HFFc6 (cell line): ENCODE measurements at regions not wholly inside any gene's neighbourhood (a gene's known extent, or its start where the extent isn't known, plus 50 kb on each side); places are given as distances from the start of the nearest gene placed in this dataset.
"Not testable (repeated sequence)": the region's sequence is repeated elsewhere in the genome, so short reads cannot be mapped to it uniquely, and the experiment has no call there.

ENCODE experiments used
- DNase-seq: peaks from one replicate; pipeline ENCODE4 v3.0.0-alpha.2; 2018
- H3K27ac Mint-ChIP-seq: 2 replicates; pipeline ENCODE4 v1.8.0; 2020; ENCODE audit warnings: mild to moderate bottlenecking, mixed read lengths
- H3K27me3 Mint-ChIP-seq: 2 replicates; pipeline ENCODE4 v1.8.0; 2021; ENCODE audit warnings: mild to moderate bottlenecking, moderate library complexity, mixed read lengths; ENCODE audit not compliant: insufficient read depth
- H3K36me3 Mint-ChIP-seq: 2 replicates; pipeline ENCODE4 v1.8.0; 2021; ENCODE audit warnings: low read depth, mixed read lengths
- H3K4me1 Mint-ChIP-seq: 2 replicates; pipeline ENCODE4 v1.8.0; 2020; ENCODE audit warnings: low read depth, mixed read lengths
- H3K4me3 Mint-ChIP-seq: 2 replicates; pipeline ENCODE4 v1.8.0; 2020; ENCODE audit warnings: mild to moderate bottlenecking, moderate library complexity, mixed read lengths
- H3K9me3 Mint-ChIP-seq: 2 replicates; pipeline ENCODE4 v1.8.0; 2020; ENCODE audit warnings: mild to moderate bottlenecking, mixed read lengths
- TF ChIP-seq, protein P1 (sequence below): fragments of 200-600 bp; sonication (generic); IDR thresholded peaks from 2 replicates; pipeline ENCODE4 v1.5.0; 2021; ENCODE audit warnings: antibody characterized with exemption, mild to moderate bottlenecking

DNA sequence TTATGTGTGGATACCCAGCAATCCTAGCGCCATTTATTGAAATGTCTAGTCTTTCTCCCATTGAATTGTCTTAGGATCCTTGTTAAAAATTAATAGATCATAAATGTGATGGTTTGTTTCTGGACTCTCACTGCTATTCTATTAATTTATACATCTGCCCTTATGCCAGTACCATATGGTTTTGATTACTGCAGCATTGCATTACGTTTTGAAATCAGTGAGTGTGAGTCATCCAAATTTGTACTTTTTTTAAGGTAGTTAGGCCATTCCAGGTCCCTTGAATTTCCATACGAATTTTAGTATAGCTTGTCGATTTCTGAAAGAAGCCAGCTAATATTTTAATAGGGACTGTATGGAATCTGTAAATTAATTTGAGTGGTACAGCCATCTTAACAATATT lies 648.6 kb upstream of the ZNF385D start:
- Mint-ChIP-seq H3K36me3 (no peaks in the 10 kb centered on the region), H3K9me3 (peaks cover 40% of the 10 kb centered on the region), H3K4me1 (no peaks in the 10 kb centered on the region), H3K27me3 (no peaks in the 10 kb centered on the region; the same call in 1 of the 2 replicates), H3K27ac (no peak overlapping the region), H3K4me3 (no peak overlapping the region)
- TF ChIP-seq, protein P1, sequence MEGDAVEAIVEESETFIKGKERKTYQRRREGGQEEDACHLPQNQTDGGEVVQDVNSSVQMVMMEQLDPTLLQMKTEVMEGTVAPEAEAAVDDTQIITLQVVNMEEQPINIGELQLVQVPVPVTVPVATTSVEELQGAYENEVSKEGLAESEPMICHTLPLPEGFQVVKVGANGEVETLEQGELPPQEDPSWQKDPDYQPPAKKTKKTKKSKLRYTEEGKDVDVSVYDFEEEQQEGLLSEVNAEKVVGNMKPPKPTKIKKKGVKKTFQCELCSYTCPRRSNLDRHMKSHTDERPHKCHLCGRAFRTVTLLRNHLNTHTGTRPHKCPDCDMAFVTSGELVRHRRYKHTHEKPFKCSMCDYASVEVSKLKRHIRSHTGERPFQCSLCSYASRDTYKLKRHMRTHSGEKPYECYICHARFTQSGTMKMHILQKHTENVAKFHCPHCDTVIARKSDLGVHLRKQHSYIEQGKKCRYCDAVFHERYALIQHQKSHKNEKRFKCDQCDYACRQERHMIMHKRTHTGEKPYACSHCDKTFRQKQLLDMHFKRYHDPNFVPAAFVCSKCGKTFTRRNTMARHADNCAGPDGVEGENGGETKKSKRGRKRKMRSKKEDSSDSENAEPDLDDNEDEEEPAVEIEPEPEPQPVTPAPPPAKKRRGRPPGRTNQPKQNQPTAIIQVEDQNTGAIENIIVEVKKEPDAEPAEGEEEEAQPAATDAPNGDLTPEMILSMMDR: no peak
- DNase-seq: no peak

DNA sequence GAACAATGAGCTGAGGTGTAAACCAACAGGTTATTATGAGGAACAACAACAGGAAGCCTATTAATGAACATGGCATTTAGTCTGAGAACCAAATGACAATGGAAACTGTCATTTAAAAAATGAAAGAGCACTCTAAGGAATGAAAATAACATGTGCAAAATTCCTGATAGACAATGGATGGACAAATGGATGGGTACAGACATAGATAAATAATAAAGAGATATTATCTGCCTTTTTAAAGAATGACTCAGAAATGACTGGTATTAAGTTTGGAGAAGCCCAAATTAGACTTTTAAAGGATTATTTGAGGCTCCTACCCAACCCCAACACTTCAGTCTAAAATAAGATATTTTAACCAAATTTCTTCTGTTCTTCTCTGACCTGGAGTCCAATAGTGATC lies 650.5 kb upstream of the ZNF385D start:
- DNase-seq: no peak
- no peaks in the 10 kb centered on the region for H3K4me1 Mint-ChIP-seq
- no peaks in the 10 kb centered on the region; the same call in 1 of the 2 replicates for H3K27me3 Mint-ChIP-seq
- peaks cover 28% of the 10 kb centered on the region for H3K9me3 Mint-ChIP-seq
- TF ChIP-seq, protein P1: no peak
- H3K36me3 Mint-ChIP-seq: no peaks in the 10 kb centered on the region
- H3K4me3 Mint-ChIP-seq: no peak overlapping the region
- no peak overlapping the region for H3K27ac Mint-ChIP-seq

GRCh38 chr3:22414239-22414638 lies 663.2 kb upstream of the ZNF385D start:
- H3K27me3 Mint-ChIP-seq: no peaks in the 10 kb centered on the region; the same call in 1 of the 2 replicates
- H3K4me1 Mint-ChIP-seq: no peaks in the 10 kb centered on the region
- DNase-seq: no peak
- H3K27ac Mint-ChIP-seq: no peak overlapping the region
- TF ChIP-seq, protein P1: no peak
- H3K9me3 Mint-ChIP-seq: peaks cover 54% of the 10 kb centered on the region
- H3K36me3 Mint-ChIP-seq: 0 out of 2 replicates have a peak, but pooled peaks cover 4% of the 10 kb centered on the region
- H3K4me3 Mint-ChIP-seq: no peak overlapping the region

DNA sequence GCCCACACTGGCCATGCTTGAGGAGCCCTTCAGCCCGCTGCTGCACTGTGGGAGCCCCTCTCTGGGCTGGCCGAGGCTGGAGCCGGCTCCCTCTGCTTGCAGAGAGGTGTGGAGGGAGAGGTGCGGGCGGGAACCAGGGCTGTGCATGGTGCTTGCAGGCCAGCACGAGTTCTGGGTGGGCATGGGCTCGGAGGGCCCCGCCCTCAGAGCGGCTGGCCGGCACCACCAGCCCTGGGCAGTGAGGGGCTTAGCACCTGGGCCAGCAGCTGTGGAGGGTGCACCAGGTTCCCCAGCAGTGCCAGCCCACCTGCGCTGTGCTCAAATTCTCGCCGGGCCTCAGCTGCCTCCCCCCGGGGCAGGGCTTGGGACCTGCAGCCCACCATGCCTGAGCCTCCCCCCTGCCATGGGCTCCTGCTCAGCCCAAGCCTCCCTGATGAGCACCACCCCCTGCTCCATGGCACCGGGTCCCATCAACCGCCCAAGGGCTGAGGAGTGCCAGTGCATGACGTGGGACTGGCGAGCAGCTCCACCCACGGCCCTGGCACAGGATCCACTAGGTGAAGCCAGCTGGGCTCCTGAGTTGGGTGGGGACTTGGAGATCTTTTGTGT lies 665.9 kb upstream of the ZNF385D start:
- H3K36me3 Mint-ChIP-seq, DNase-seq, H3K27ac Mint-ChIP-seq, H3K4me3 Mint-ChIP-seq, H3K4me1 Mint-ChIP-seq, H3K27me3 Mint-ChIP-seq: not testable (repeated sequence)
- H3K9me3 Mint-ChIP-seq: peaks cover 43% of the 10 kb centered on the region

DNA sequence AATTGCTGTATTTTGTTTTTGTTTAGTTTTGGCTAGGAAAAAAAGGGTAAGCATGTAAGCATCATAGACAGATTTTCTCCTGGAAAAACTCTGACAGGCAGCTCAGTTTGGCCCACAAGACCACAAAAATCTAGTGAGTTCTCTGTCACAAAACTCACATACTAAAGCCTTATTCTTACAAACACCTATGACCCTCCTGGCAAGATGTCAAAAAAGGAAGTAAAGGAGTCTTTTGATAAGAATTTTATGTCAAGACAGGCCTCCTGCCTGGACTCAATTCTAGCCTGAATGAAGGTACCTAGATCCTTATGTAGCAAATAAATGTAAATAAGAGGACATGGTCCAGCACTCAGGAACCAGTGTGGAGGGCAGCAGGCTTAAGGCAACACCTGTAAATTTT lies 668.3 kb upstream of the ZNF385D start:
- no peak overlapping the region for H3K27ac Mint-ChIP-seq
- TF ChIP-seq, protein P1: no peak
- no peak overlapping the region for H3K4me3 Mint-ChIP-seq
- 0 out of 2 replicates have a peak, but pooled peaks cover 4% of the 10 kb centered on the region for H3K36me3 Mint-ChIP-seq
- DNase-seq: no peak
- no peaks in the 10 kb centered on the region for H3K27me3 Mint-ChIP-seq
- H3K9me3 Mint-ChIP-seq: peaks cover 36% of the 10 kb centered on the region
- no peaks in the 10 kb centered on the region for H3K4me1 Mint-ChIP-seq

GRCh38 chr3:22421589-22421988 lies 670.6 kb upstream of the ZNF385D start:
- no peak overlapping the region for H3K27ac Mint-ChIP-seq
- H3K9me3 Mint-ChIP-seq: peaks cover 48% of the 10 kb centered on the region
- no peak for DNase-seq
- no peaks in the 10 kb centered on the region for H3K27me3 Mint-ChIP-seq
- no peaks in the 10 kb centered on the region for H3K36me3 Mint-ChIP-seq
- TF ChIP-seq, protein P1: no peak
- no peaks in the 10 kb centered on the region for H3K4me1 Mint-ChIP-seq
- H3K4me3 Mint-ChIP-seq: no peak overlapping the region
